GM19463 (cell line): ENCODE measurements at regions not wholly inside any gene's neighbourhood (a gene's known extent, or its start where the extent isn't known, plus 50 kb on each side); places are given as distances from the start of the nearest gene placed in this dataset.
"Not testable (repeated sequence)": the region's sequence is repeated elsewhere in the genome, so short reads cannot be mapped to it uniquely, and the experiment has no call there.

ENCODE experiments used
- ATAC-seq: cut with Tn5 transposase; IDR thresholded peaks from one replicate; pipeline ENCODE4 v1.9.1; 2021; ENCODE audit warnings: mild to moderate bottlenecking, moderate library complexity; ENCODE audit not compliant: unreplicated experiment

DNA sequence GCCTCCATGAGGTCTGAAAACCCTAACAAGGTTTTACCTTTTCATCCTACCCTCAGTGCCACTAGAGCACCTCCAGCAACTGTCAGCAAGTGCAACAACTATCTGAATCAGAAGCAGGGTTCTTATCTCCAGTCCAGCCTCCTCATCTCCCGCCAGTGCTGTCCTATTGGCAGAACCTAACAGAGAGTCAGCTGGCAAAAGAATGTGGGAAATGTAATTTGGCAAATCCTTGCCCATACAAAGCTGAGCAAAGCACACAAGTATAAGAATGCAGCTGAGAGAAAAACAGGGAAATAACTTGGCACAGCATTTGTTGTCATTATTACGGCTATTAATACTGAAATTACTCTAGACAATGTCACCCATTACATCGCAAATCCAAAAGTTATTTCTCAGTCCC lies 124.2 kb downstream of the ATP6V1G3 start:
- no peak for ATAC-seq

GRCh38 chr1:198411240-198411639 lies 129.2 kb downstream of the ATP6V1G3 start:
- no peak for ATAC-seq

DNA sequence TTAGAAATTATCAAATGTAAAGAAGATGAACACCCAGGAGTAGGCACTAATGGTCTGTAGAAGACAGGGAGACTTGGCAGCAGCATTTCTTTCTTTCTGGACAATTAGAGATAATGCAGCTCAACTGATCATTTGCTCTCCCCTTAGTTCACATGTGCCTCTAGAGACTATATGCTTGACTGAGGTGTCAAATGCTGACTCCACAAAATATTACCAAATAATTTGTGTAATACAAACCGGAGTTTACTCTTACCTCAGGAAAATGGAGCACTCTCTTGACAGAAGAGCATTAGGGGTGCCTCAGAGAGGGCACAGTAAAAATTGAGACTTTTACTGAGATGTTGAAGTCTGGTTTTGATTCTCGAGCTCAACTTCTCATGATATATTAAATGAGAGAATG lies 131.8 kb downstream of the ATP6V1G3 start:
- ATAC-seq = no peak

DNA sequence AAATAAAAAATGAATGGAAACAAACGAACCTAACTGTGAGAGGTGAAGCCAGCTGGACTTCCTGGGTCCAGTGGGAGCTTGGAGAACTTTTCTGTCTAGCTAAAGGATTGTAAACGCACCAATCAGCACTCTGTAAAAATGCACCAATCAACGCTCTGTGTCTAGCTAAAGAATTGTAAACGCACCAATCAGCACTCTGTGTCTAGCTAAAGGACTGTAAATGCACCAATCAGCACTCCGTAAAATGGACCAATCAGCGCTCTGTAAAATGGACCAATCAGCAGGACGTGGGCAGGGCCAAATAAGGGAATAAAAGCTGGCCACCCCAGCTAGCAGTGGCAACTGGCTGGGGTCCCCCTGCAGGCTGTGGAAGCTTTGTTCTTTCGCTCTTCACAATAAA lies 135.8 kb downstream of the ATP6V1G3 start:
- not testable (repeated sequence) for ATAC-seq

- no peak for ATAC-seq
Measured at GRCh38 chr1:198400063-198400462, 140.4 kb downstream of the ATP6V1G3 start.

DNA sequence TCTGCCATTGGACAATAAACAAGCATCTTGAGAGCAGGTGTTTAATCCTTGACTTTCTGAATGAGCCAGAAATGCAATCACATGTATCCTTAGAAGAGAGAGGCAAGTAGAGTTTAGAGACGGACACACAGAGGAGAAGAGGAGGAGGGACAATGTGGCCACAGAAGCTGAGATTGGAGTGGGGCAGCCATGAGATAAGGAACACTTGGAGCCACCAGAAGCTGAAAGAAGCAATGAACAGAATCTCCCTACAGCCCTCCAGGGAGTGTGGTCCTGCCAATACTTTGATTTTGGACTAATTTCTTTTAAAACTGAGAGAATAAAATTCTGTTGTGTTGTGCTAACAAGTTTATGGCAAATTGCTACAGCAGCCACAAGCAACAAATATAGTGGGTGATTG lies 141.0 kb downstream of the ATP6V1G3 start:
- ATAC-seq = no peak

DNA sequence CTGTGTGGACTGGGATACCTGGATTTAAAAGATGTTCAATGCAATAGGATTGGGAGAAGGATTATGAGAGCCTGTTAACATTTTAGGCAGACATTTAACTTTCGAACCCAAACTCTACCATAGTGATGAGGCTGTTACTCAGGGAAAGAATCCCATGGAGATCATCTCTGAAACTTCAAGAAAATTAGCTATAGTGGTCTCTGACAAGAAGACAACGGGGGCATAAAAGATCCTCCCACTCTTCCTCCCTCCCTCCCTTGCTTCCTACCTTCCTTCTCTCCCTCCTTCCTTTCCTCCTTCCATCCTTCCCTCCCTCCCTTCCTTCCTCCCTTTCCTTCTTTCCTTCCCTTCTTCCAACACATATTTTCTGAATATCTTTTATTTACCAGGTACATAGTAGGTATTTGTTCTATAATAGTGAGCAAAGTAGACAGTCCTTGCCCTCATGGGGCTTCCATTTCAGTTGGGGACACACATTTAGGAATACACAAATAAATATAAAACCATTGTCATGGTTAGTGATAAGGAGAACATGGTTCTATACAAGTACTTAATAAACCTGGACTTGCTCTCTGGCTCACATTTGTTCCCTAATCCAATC lies 143.2 kb downstream of the ATP6V1G3 start:
- ATAC-seq = no peak

DNA sequence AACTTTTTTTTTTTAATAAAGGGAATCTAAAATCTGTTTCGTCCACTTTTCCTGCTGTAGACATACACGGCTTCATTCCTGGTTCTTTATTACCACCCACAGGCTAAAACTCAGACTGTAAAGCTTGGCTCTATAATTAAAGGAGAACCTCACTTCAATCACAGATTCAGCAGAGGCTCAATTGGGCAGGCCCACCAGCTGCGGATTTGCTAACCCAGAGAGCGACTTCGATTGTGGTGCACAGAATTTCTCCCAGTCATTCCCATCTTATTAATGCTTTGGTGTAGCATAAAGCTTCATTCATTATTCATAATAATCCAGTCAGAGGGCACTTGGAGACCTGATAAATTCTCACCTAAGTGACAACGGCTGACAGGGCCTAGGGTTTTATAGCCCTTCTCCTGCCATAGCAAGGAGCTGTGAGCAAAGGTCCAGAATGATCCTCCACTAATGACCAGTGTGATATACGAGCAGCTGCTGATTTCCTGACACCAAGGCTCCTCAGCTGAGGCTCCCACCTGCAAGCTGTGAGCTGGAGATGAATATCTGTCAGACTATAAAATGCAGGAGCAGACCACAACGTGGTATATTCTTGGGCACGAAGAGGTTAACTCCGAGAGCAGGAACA lies 149.0 kb downstream of the ATP6V1G3 start:
- no peak for ATAC-seq

GRCh38 chr1:198387587-198387986 lies 152.9 kb downstream of the ATP6V1G3 start:
- ATAC-seq = no peak

GRCh38 chr1:198380275-198380674 lies 160.2 kb downstream of the ATP6V1G3 start:
- no peak for ATAC-seq

- ATAC-seq = no peak
Measured at GRCh38 chr1:198377702-198378101, 162.8 kb downstream of the ATP6V1G3 start.

DNA sequence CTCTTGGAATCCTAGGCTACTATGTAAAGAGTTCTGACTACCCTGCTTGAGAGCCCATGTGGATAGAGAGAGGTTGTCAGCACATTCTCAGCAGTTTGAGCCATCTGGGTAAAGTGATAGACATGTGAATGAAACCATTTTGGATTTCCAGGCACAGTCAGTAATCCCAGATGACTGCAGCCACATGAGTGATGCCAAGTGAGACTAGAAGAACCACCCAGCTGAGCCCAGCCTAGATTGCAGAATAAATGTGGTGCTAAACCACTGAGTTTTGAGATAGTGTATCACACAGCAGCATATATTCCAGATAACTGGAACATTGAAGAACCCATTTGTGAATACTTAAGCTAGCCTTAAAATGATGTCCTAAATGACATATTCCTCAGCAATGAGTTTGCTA lies 166.2 kb downstream of the ATP6V1G3 start:
- ATAC-seq = no peak

DNA sequence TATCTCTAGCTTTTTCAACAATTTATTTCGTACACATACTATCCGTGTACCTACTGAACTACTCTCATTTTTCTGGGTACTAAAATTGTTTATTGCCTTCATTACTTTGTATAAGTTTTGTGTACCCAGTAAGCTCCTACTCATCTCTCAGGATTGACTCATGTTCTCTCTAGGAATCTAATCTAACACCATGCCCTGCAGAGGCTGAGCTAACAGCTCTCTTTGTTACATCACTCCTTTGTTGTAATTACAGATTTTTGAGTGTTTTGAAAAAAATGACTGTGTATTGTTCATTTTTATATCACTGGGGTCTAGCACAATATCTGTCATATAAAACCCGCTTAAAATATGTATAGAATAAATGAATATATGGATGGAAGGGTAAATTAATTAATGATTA lies 167.1 kb downstream of the ATP6V1G3 start:
- ATAC-seq = no peak
